Chondrocyte (in vitro differentiated cells): ENCODE measurements at regions not wholly inside any gene's neighbourhood (a gene's known extent, or its start where the extent isn't known, plus 50 kb on each side); places are given as distances from the start of the nearest gene placed in this dataset.

ENCODE experiments used
- DNase-seq: peaks from one replicate; pipeline ENCODE4 v3.0.0; 2021; ENCODE audit warnings: mixed read lengths, low spot score
- H3K27ac Mint-ChIP-seq: one replicate; pipeline ENCODE4 v1.8.0; 2021; ENCODE audit warnings: mild to moderate bottlenecking, moderate library complexity, mixed read lengths; ENCODE audit not compliant: unreplicated experiment
- H3K27me3 Mint-ChIP-seq: 2 replicates; pipeline ENCODE4 v1.8.0; 2021; ENCODE audit warnings: low read depth, mixed read lengths
- H3K36me3 Mint-ChIP-seq: 2 replicates; pipeline ENCODE4 v1.8.0; 2021; ENCODE audit warnings: low read depth, mixed read lengths
- H3K4me1 Mint-ChIP-seq: 2 replicates; pipeline ENCODE4 v1.8.0; 2021; ENCODE audit warnings: low read depth, mild to moderate bottlenecking, mixed read lengths
- H3K4me3 Mint-ChIP-seq: one replicate; pipeline ENCODE4 v1.8.0; 2021; ENCODE audit warnings: mild to moderate bottlenecking, moderate library complexity, mixed read lengths; ENCODE audit not compliant: unreplicated experiment
- H3K9me3 Mint-ChIP-seq: 2 replicates; pipeline ENCODE4 v1.8.0; 2021; ENCODE audit warnings: low read depth, mixed read lengths
- TF ChIP-seq, protein P1 (sequence below): fragments of 200-600 bp; sonication (generic); IDR thresholded peaks from 2 replicates; pipeline ENCODE4 v1.5.0; 2021; ENCODE audit warnings: antibody characterized with exemption, mild to moderate bottlenecking, moderate library complexity

DNA sequence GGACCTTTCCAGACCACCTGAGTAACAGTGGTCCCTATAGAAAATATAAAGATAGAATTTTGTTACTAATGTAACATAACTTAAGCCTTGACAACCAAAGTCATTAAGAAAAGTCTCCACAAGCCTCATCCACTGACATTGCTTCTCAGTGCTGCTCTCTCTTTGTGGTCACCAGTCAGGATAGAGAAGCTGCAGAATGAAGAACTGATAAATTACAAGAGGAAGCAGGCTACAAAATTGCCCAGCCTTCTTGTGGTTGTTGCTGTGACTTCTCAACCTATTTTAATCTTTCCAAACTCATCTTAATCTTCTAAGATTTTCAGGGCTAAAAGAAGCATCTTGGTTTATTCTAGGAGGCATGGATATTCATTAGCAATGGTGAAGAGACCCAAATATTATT, 343.8 kb downstream of the MZT1 start:
- no peak for DNase-seq
- Mint-ChIP-seq H3K4me1 (no peaks in the 10 kb centered on the region), H3K4me3 (no peak overlapping the region), H3K36me3 (no peaks in the 10 kb centered on the region), H3K27me3 (no peaks in the 10 kb centered on the region), H3K9me3 (no peaks in the 10 kb centered on the region), H3K27ac (no peak overlapping the region)
- TF ChIP-seq, protein P1, sequence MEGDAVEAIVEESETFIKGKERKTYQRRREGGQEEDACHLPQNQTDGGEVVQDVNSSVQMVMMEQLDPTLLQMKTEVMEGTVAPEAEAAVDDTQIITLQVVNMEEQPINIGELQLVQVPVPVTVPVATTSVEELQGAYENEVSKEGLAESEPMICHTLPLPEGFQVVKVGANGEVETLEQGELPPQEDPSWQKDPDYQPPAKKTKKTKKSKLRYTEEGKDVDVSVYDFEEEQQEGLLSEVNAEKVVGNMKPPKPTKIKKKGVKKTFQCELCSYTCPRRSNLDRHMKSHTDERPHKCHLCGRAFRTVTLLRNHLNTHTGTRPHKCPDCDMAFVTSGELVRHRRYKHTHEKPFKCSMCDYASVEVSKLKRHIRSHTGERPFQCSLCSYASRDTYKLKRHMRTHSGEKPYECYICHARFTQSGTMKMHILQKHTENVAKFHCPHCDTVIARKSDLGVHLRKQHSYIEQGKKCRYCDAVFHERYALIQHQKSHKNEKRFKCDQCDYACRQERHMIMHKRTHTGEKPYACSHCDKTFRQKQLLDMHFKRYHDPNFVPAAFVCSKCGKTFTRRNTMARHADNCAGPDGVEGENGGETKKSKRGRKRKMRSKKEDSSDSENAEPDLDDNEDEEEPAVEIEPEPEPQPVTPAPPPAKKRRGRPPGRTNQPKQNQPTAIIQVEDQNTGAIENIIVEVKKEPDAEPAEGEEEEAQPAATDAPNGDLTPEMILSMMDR, result no peak

DNA sequence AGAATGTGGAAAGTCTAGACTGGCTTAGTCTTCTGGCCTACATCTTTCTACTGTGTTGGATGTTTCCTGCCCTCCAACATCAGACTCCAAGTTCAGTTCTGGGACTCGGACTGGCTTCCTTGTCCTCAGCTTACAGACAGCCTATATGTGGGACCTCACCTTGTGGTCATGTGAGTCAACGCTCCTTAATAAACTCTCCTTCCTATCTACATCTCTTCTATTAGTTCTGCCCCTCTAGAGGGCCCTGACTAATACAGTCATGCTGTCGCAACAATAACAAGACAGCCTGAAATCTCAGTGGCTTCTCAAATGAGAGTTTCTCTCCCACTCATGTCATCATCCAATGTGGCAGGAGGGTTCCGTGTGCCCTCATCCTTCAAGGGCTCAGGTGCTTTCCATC, 347.8 kb downstream of the MZT1 start:
- Mint-ChIP-seq H3K9me3 (peaks cover 4% of the 10 kb centered on the region), H3K27ac (no peak overlapping the region), H3K4me1 (no peaks in the 10 kb centered on the region), H3K27me3 (peaks cover 2% of the 10 kb centered on the region), H3K4me3 (no peak overlapping the region), H3K36me3 (peaks cover 1% of the 10 kb centered on the region)
- DNase-seq, result no peak
- TF ChIP-seq, protein P1, result no peak

DNA sequence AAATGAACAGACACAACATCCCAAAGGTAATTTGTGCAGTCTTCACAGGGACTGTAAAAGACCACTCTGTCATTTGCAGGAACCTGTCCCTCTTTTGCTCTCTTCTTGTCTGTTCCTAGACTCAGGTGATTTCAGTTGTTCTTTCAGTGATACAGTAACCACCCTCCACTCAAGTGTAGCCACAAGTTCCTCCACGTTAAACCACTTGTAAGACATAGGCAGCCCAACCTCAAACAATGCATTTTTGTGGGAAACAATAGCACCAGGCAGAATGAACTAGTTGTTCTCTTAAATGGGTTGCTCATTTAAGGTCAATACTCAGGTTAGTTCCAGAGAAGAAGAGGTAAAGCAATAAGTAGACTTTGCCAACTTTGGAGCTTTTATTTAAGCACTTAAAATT, 359.4 kb downstream of the MZT1 start:
- Mint-ChIP-seq H3K27ac (no peak overlapping the region), H3K9me3 (peaks cover 8% of the 10 kb centered on the region), H3K36me3 (no peaks in the 10 kb centered on the region), H3K4me3 (no peak overlapping the region), H3K4me1 (no peaks in the 10 kb centered on the region), H3K27me3 (peaks cover 38% of the 10 kb centered on the region)
- no peak for DNase-seq
- TF ChIP-seq, protein P1, result no peak

DNA sequence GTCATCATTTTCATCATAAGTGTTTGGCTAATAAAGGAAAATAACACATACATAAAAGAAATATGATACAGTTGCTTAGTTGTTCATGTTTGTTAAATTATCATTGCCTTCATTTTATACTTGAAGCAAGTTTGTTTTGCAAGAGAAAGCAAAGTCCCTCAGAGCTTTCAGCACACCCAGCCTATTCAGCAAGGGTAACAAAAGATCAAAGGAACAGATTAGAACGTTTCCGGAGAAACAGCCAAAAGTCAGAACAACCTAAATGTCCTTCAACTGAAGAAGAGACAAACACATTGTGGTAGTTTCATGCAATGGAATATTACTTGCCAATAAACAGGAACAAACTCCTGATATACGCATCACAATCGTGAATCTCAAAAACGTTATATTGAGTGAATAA, 380.7 kb downstream of the MZT1 start:
- TF ChIP-seq, protein P1, result no peak
- H3K4me3 Mint-ChIP-seq, result no peak overlapping the region
- H3K4me1 Mint-ChIP-seq, result no peaks in the 10 kb centered on the region
- no peak overlapping the region for H3K27ac Mint-ChIP-seq
- peaks cover 3% of the 10 kb centered on the region for H3K9me3 Mint-ChIP-seq
- DNase-seq, result no peak
- H3K36me3 Mint-ChIP-seq, result no peaks in the 10 kb centered on the region
- H3K27me3 Mint-ChIP-seq, result peaks cover 18% of the 10 kb centered on the region

DNA sequence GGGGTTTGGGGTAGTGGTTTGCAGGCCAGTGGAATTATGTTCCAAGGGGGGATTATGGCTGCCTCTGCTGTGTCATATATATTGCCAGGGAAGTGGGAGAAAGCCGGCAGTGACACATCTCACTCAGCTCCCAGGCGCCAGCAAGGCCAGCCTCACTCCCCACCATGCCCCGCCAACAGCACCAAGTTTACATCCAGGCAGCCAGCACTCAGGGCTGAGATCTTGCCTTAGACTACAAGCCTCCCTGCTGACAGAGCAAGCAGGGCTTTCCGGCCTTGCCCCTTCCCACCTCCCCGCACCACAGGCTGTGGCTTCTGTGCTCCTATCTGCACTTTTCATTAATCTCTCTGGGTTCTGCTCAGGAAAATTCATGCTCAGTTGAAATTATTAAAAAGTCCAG, 385.1 kb downstream of the MZT1 start:
- DNase-seq, result no peak
- Mint-ChIP-seq H3K36me3 (peaks cover 2% of the 10 kb centered on the region), H3K4me3 (no peak overlapping the region)

More for the DNA sequence above, 385.1 kb downstream of the MZT1 start:
- Mint-ChIP-seq H3K4me1 (no peaks in the 10 kb centered on the region), H3K27ac (no peak overlapping the region), H3K9me3 (peaks cover 24% of the 10 kb centered on the region), H3K27me3 (peaks cover 15% of the 10 kb centered on the region)
- TF ChIP-seq, protein P1, result no peak
